Left lung (tissue), 4 donors: ENCODE measurements at regions not wholly inside any gene's neighbourhood (a gene's known extent, or its start where the extent isn't known, plus 50 kb on each side); places are given as distances from the start of the nearest gene placed in this dataset.

Source experiments
- ATAC-seq: fragments of 200-7000 bp; cut with Tn5 transposase; one replicate; pipeline ENCODE4 v1.9.1; 2020; ENCODE audit warnings: moderate library complexity
- DNase-seq, 4 donors: peaks; one replicate each; pipeline ENCODE4 v3.0.0-alpha.2; 2013 to 2020
- H3K27ac ChIP-seq, 2 donors: fragments of 200-600 bp; sonication (generic) in 1 of 2; one replicate each; pipeline versions ENCODE4 v1.5.0 to v1.8.0; 2020 to 2021
- H3K27me3 ChIP-seq, 2 donors: fragments of 200-600 bp; sonication (generic) in 1 of 2; one replicate each; pipeline versions ENCODE4 v1.5.0 to v1.8.0; 2020 to 2021
- H3K36me3 ChIP-seq, 2 donors: fragments of 200-600 bp; sonication (generic) in 1 of 2; one replicate each; pipeline versions ENCODE4 v1.5.0 to v1.8.0; 2020 to 2021
- H3K4me1 ChIP-seq, 2 donors: fragments of 200-600 bp; one replicate each; pipeline ENCODE4 v1.8.0; 2021
- H3K4me3 ChIP-seq, 2 donors: fragments of 200-600 bp; sonication (generic) in 1 of 2; one replicate each; pipeline versions ENCODE4 v1.5.0 to v1.8.0; 2020 to 2021; ENCODE audit warnings: mild to moderate bottlenecking in 1 of 2
- H3K9me3 ChIP-seq, 2 donors: fragments of 200-600 bp; sonication (generic) in 1 of 2; one replicate each; pipeline versions ENCODE4 v1.5.0 to v1.8.0; 2020 to 2021
- CTCF ChIP-seq, 2 donors: fragments of 200-600 bp; sonication (generic) in 1 of 2; IDR thresholded peaks; one replicate each; pipeline versions ENCODE4 v1.5.0 to v1.8.0; 2021; ENCODE audit warnings: antibody characterized with exemption in 2 of 2
- intact Hi-C, 2 donors: fragments of 100-400 bp; cut with DNase I; formaldehyde crosslinking; loops; one replicate each; pipeline versions ENCODE4 v1.11.2 to v1.14.2; 2022
- donor health status: DM: no; HTN: yes; CAD: no.
- donor health status: DM: no; HTN: no; CAD: no.

GRCh38 chr5:135162661-135163265 is 128.7 kb upstream of the PITX1 start:
- intact Hi-C loops: no loop called here
- ATAC-seq: no peak

DNA sequence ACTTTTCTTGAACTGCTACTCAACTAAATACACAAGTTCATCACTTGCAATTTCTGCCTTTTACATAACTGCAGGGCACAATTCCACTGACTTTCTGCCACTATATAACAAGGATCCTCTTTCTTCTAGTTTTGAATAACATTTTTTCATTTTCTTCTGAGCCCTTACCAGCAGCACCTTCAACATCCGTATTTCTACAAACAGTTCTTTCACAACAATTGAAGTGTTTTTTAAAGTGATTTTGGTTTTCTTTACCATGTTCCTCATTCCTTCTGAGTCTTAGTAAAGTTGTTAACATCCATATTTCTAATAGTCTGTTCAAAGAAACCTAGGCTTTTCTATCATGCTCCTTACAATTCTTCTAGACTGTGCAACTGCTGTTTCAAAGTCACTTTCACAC is 127.2 kb upstream of the PITX1 start:
- Histone ChIP-seq H3K9me3 (peaks cover 0 to 17% of the 10 kb centered on the region in 2 donors), H3K27me3 (peaks cover 3 to 15% of the 10 kb centered on the region in 2 donors), H3K4me1 (no peaks in the 10 kb centered on the region), H3K27ac (no peak overlapping the region), H3K4me3 (no peak overlapping the region), H3K36me3 (no peaks in the 10 kb centered on the region)
- TF ChIP-seq CTCF (IDR thresholded peaks at IDR 0.05): no peak
- intact Hi-C loops: no loop called here
- ATAC-seq (no peak), DNase-seq (no peak)

More at GRCh38 chr5:135162661-135163265, 128.7 kb upstream of the PITX1 start:
- Histone ChIP-seq H3K27me3 (peaks cover 3 to 30% of the 10 kb centered on the region in 2 donors), H3K4me3 (no peak overlapping the region), H3K27ac (no peak overlapping the region), H3K9me3 (peaks cover 0 to 16% of the 10 kb centered on the region in 2 donors), H3K4me1 (no peaks in the 10 kb centered on the region), H3K36me3 (no peaks in the 10 kb centered on the region)
- no peak for DNase-seq
- no peak for TF ChIP-seq CTCF (IDR thresholded peaks at IDR 0.05)

- ATAC-seq (no peak), DNase-seq (no peak)
- peaks cover 0 to 17% of the 10 kb centered on the region in 2 donors for H3K9me3 ChIP-seq
- no peak overlapping the region for H3K4me3 ChIP-seq
- H3K36me3 ChIP-seq: no peaks in the 10 kb centered on the region
- no peak for TF ChIP-seq CTCF (IDR thresholded peaks at IDR 0.05)
- no peak overlapping the region for H3K27ac ChIP-seq
- peaks cover 3 to 13% of the 10 kb centered on the region in 2 donors for H3K27me3 ChIP-seq
- intact Hi-C loops: no loop called here
- no peaks in the 10 kb centered on the region for H3K4me1 ChIP-seq
Measured at GRCh38 chr5:135160036-135160675, 126.1 kb upstream of the PITX1 start.

- no peak overlapping the region for H3K27ac ChIP-seq
- peaks cover 3 to 13% of the 10 kb centered on the region in 2 donors for H3K27me3 ChIP-seq
- H3K36me3 ChIP-seq: no peaks in the 10 kb centered on the region
- no peak overlapping the region for H3K4me3 ChIP-seq
- DNase-seq (no peak), ATAC-seq (no peak)
- peaks cover 0 to 17% of the 10 kb centered on the region in 2 donors for H3K9me3 ChIP-seq
- TF ChIP-seq CTCF (IDR thresholded peaks at IDR 0.05): no peak
- no peaks in the 10 kb centered on the region for H3K4me1 ChIP-seq
- intact Hi-C loops: no loop called here
Measured at GRCh38 chr5:135159626-135160025, 125.6 kb upstream of the PITX1 start.

DNA sequence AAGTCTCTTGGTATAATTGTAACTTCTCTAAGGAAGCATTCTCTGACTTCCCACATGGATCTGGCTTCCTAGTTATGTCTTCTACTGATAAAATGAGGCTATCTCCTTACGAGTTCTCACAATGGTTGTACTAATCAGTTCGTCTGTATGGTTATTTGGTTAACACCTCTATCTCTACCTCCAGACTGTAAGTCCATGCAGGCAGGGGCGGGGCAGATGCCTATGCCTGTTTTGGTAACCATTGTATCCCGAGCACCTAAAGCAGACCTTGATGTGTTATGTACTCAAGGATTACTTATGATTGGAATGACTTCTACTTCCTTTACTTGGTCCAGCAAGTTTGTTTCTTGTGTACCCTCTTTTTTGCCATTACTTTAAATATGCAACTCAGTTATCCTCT is 125.0 kb upstream of the PITX1 start:
- ATAC-seq (no peak), DNase-seq (no peak)
- H3K4me3 ChIP-seq: no peak overlapping the region
- no peak overlapping the region for H3K27ac ChIP-seq
- peaks cover 3 to 13% of the 10 kb centered on the region in 2 donors for H3K27me3 ChIP-seq
- H3K4me1 ChIP-seq: no peaks in the 10 kb centered on the region
- intact Hi-C loops: no loop called here
- TF ChIP-seq CTCF (IDR thresholded peaks at IDR 0.05): no peak
- peaks cover 0 to 17% of the 10 kb centered on the region in 2 donors for H3K9me3 ChIP-seq
- no peaks in the 10 kb centered on the region for H3K36me3 ChIP-seq
